ENCODE measurements at regions not wholly inside any gene's neighbourhood (a gene's known extent, or its start where the extent isn't known, plus 50 kb on each side); places are given as distances from the start of the nearest gene placed in this dataset.

DNA sequence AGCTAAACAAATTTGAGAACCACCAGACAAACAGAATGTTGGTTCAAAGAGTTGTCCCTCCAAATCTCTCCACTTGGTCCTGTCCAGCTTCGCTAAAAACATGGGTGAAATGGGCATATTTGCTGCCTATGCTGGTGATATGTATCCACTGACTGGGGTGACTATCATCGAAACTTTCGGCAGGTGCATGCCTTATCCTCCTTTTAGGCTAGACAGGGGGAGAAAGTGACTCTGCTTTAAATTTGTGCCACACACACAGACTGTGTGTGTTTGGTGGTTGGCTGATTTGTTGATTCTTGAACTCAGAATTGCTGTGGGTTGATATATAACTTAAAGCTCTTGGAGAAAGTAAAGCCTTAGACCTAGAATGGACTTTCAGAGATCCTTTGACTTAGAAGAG lies 324.1 kb upstream of the NT5C1B start:
- no peaks in the 10 kb centered on the region for H3K36me3 ChIP-seq
- ATAC-seq (no peak), DNase-seq (no peak)
- no peak overlapping the region for H3K27ac ChIP-seq
- intact Hi-C loops (cut with DNase I), result no loop called here
- TF ChIP-seq, protein P1, sequence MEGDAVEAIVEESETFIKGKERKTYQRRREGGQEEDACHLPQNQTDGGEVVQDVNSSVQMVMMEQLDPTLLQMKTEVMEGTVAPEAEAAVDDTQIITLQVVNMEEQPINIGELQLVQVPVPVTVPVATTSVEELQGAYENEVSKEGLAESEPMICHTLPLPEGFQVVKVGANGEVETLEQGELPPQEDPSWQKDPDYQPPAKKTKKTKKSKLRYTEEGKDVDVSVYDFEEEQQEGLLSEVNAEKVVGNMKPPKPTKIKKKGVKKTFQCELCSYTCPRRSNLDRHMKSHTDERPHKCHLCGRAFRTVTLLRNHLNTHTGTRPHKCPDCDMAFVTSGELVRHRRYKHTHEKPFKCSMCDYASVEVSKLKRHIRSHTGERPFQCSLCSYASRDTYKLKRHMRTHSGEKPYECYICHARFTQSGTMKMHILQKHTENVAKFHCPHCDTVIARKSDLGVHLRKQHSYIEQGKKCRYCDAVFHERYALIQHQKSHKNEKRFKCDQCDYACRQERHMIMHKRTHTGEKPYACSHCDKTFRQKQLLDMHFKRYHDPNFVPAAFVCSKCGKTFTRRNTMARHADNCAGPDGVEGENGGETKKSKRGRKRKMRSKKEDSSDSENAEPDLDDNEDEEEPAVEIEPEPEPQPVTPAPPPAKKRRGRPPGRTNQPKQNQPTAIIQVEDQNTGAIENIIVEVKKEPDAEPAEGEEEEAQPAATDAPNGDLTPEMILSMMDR (IDR thresholded peaks at IDR 0.05), result no peak
- H3K9me3 ChIP-seq, result no peaks in the 10 kb centered on the region
- H3K27me3 ChIP-seq, result no peaks in the 10 kb centered on the region
- H3K4me1 ChIP-seq, result no peaks in the 10 kb centered on the region
- H3K4me3 ChIP-seq, result no peak overlapping the region

DNA sequence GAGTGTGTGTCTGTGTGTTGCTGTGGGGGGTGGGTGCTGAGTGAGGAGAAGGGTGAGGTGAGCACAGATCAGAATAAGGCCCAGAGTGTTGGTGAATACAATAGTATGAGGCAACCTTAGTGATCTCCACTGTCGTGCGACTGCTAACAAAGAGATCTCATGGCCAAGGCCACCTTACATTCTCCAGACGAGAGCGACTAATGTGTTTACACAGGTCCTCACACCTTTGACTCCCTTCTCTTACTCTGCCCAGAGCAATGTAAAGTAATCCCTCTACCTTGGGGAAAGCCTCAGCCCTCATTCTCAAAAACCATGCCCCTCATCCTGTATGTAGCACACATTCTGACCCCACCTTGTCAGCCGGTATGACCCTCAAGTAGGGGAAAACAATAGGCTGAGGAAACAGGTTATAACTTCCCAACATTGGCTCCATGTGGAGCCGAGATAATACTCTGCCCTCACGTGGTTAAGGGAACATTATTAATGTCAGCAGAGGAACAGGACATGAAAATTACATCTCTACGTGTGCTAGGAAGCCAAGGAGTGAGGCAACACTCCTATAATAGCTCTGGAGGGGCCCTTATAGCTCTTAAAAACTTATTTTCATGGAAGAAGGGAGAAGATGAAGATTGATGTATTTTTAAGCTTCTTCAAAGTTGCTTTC lies 323.0 kb upstream of the NT5C1B start:
- intact Hi-C loops (cut with DNase I), result no loop called here
- ATAC-seq, result no peak
- H3K4me1 ChIP-seq, result no peaks in the 10 kb centered on the region

DNA sequence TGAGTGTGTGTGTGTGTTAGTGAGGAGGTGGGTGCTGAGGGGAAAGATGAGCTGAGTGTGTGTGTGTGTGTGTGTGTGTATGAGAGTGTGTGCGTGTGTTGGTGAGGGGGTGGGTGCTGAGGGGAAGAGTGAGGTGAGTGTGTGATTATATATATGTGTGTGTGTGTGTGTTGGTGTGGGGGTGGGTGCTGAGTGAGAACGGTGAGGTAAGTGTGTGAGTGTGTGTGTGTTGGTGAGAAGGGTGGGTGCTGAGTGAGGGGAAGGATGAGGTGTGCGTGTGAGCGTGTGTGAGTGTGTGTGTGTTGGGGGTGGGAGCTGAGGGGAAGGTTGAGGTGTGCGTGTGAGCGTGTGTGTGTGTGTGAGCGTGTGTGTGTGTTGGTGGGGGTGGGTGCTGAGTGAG lies 322.0 kb upstream of the NT5C1B start:
- Histone ChIP-seq H3K27ac (no peak overlapping the region), H3K4me3 (no peak overlapping the region), H3K36me3 (no peaks in the 10 kb centered on the region), H3K4me1 (no peaks in the 10 kb centered on the region), H3K27me3 (no peaks in the 10 kb centered on the region), H3K9me3 (no peaks in the 10 kb centered on the region)
- intact Hi-C loops (cut with DNase I), result no loop called here
- DNase-seq, result no peak
- no peak for ATAC-seq
- TF ChIP-seq, protein P1 (IDR thresholded peaks at IDR 0.05), result no peak

More for the DNA sequence above, 323.0 kb upstream of the NT5C1B start:
- no peak overlapping the region for H3K27ac ChIP-seq
- no peaks in the 10 kb centered on the region for H3K9me3 ChIP-seq
- no peaks in the 10 kb centered on the region for H3K36me3 ChIP-seq
- TF ChIP-seq, protein P1 (IDR thresholded peaks at IDR 0.05), result no peak
- no peak overlapping the region for H3K4me3 ChIP-seq
- no peaks in the 10 kb centered on the region for H3K27me3 ChIP-seq
- DNase-seq, result no peak

- peak; percentile 22 for ATAC-seq
- Histone ChIP-seq H3K27ac (no peak overlapping the region), H3K27me3 (no peaks in the 10 kb centered on the region), H3K36me3 (no peaks in the 10 kb centered on the region), H3K4me1 (no peaks in the 10 kb centered on the region), H3K9me3 (peaks cover 0 to 5% of the 10 kb centered on the region in 2 donors), H3K4me3 (no peak overlapping the region)
- TF ChIP-seq, protein P1 (IDR thresholded peaks at IDR 0.05), result no peak
- DNase-seq, result no peak
- intact Hi-C loops (cut with DNase I), result no loop called here
These were observed 321.5 kb upstream of the NT5C1B start for GRCh38 chr2:18910843-18911242.

DNA sequence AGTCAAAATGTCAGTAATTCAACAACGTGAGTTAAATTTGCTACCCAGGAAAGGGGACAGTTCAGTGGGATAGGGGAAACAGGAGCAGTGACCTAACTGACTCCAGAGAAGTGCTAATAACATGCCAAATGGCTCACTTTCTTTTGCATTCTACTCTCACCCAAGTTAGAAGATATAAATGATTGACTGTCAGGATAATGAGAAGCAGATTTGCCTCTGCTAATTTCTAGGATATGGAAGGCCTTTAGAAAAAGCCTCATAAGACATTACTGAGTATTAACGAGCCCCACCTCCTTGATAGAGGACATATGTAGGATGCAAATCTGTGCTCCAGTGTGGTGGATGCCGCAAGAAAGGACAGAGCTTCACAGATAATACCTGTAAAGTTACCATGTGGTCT lies 318.6 kb upstream of the NT5C1B start:
- ATAC-seq, result no peak
- Histone ChIP-seq H3K9me3 (peaks cover 0 to 9% of the 10 kb centered on the region in 2 donors), H3K4me1 (no peaks in the 10 kb centered on the region), H3K36me3 (no peaks in the 10 kb centered on the region), H3K27me3 (no peaks in the 10 kb centered on the region), H3K4me3 (no peak overlapping the region), H3K27ac (no peak overlapping the region)
- intact Hi-C loops (cut with DNase I), result no loop called here
- no peak for DNase-seq
- TF ChIP-seq, protein P1 (IDR thresholded peaks at IDR 0.05), result no peak
